HepG2 (cell line): ENCODE measurements at regions not wholly inside any gene's neighbourhood (a gene's known extent, or its start where the extent isn't known, plus 50 kb on each side); places are given as distances from the start of the nearest gene placed in this dataset.

Experiments used
- ATAC-seq: fragments of 200-7000 bp; cut with Tn5 transposase; 3 replicates; pipeline ENCODE4 v1.9.1; 2020; ENCODE audit warnings: mild to moderate bottlenecking, moderate library complexity
- BruUV-seq: library from RNA; stranded (reverse); fragments of 400-500 nt; replicated peaks from 2 replicates; lab custom pipeline; 2021; lab: Mats Ljungman, UMichigan
- CTCF ChIA-PET: fragments of 300-600 bp; formaldehyde crosslinking; extraction: SDS; loops from one replicate; lab custom pipeline; 2021; ENCODE audit warnings: low total read pairs, inconsistent platforms, low intra/inter-chr PET ratio; lab: Yijun Ruan, JAX
- POLR2A ChIA-PET: fragments of 350-600 bp; sonication (Branson Sonifier 250); formaldehyde crosslinking; loops from one replicate; lab custom pipeline; 2020; ENCODE audit warnings: antibody characterized with exemption, inconsistent platforms; lab: Yijun Ruan, JAX
- DNase-seq: peaks from one replicate; pipeline ENCODE4 v3.0.0-alpha.2; 2015; ENCODE audit warnings: low spot score
- FAIRE-seq: peaks from 3 replicates; lab custom pipeline; 2011; peaks lifted over from hg19 to GRCh38; lab: Jason Lieb, UNC
- H2AFZ ChIP-seq: one replicate; pipeline ENCODE4 v1.6.1; 2011; ENCODE audit warnings: low read length, inconsistent platforms
- H3K27ac ChIP-seq: fragments of 300-600 bp; 3 replicates; pipeline ENCODE4 v1.8.0; 2011; ENCODE audit warnings: mixed run types, mild to moderate bottlenecking, mixed read lengths, low read length, inconsistent platforms; ENCODE audit not compliant: insufficient read depth; ENCODE audit errors: extremely low read length
- H3K27me3 ChIP-seq, 2 experiments: fragments of 200-600 bp in 1 of 2; 2 replicates in 1 of 2; 3 replicates in 1 of 2; pipeline versions ENCODE4 v1.6.0 to v1.8.0; 2011; ENCODE audit warnings: low read length in 2 of 2, mild to moderate bottlenecking in 2 of 2, moderate library complexity in 2 of 2, inconsistent platforms in 1 of 2; ENCODE audit not compliant: insufficient read depth in 2 of 2, control insufficient read depth in 1 of 2
- H3K36me3 ChIP-seq, 2 experiments: fragments of 200-600 bp in 1 of 2; replicated peaks in 1 of 2; 2 replicates in 1 of 2; 3 replicates in 1 of 2; pipeline versions ENCODE4 v1.5.1 to v1.8.0; 2011; ENCODE audit warnings: low read length in 2 of 2, inconsistent platforms in 1 of 2; ENCODE audit not compliant: insufficient read depth in 2 of 2, control insufficient read depth in 1 of 2
- H3K4me1 ChIP-seq: 2 replicates; pipeline ENCODE4 v1.5.1; 2012; ENCODE audit warnings: low read length, inconsistent platforms; ENCODE audit not compliant: insufficient read depth
- H3K4me2 ChIP-seq: 2 replicates; pipeline ENCODE4 v1.6.0; 2011; ENCODE audit warnings: low read depth, low read length, inconsistent platforms
- H3K4me3 ChIP-seq, 3 experiments: fragments of 200-600 bp in 1 of 3; sonication (generic), shearing (Covaris generic) in 1 of 3; replicated peaks in 1 of 3; 2 replicates each; pipeline ENCODE4 v1.5.1; 2011 to 2016; ENCODE audit warnings: low read length in 3 of 3, inconsistent platforms in 2 of 3, low read depth in 2 of 3, mild to moderate bottlenecking in 2 of 3, control low read depth in 1 of 3, mixed read lengths in 1 of 3; ENCODE audit not compliant: insufficient read depth in 1 of 3
- H3K79me2 ChIP-seq: one replicate; pipeline ENCODE4 v1.6.1; 2011; ENCODE audit warnings: low read length, inconsistent platforms; ENCODE audit not compliant: insufficient read depth
- H3K9ac ChIP-seq: 2 replicates; pipeline ENCODE4 v1.6.0; 2011; ENCODE audit warnings: mild to moderate bottlenecking, low read depth, low read length, inconsistent platforms; ENCODE audit not compliant: insufficient read depth
- H3K9me3 ChIP-seq: 2 replicates; pipeline ENCODE4 v1.5.1; 2012; ENCODE audit warnings: mild to moderate bottlenecking, low read length
- H4K20me1 ChIP-seq: 2 replicates; pipeline ENCODE4 v1.6.0; 2011; ENCODE audit warnings: inconsistent platforms, mild to moderate bottlenecking, low read length, moderate library complexity; ENCODE audit not compliant: insufficient read depth
- ARHGAP35 ChIP-seq: sonication (generic); formaldehyde crosslinking; IDR thresholded peaks from 2 replicates; pipeline ENCODE4 v1.9.0; 2022; ENCODE audit warnings: mild to moderate bottlenecking, inconsistent platforms, moderate library complexity, missing genetic modification reagents, borderline replicate concordance
- FIP1L1 ChIP-seq: fragments of 200-400 bp; formaldehyde crosslinking; IDR thresholded peaks from 2 replicates; pipeline ENCODE4 v1.6.1; 2018; ENCODE audit warnings: low read depth, mild to moderate bottlenecking, low read length, moderate library complexity, borderline replicate concordance; ENCODE audit not compliant: insufficient read depth
- GPN1 ChIP-seq: sonication (generic); formaldehyde crosslinking; IDR thresholded peaks from 2 replicates; pipeline ENCODE4 v1.5.1; 2020; ENCODE audit warnings: missing genetic modification reagents, borderline replicate concordance
- LBX2 ChIP-seq: sonication (generic); formaldehyde crosslinking; IDR thresholded peaks from 2 replicates; pipeline ENCODE4 v1.5.0; 2020; ENCODE audit warnings: missing genetic modification reagents, mild to moderate bottlenecking, borderline replicate concordance
- MTF1 ChIP-seq: sonication (generic); formaldehyde crosslinking; IDR thresholded peaks from 2 replicates; pipeline ENCODE4 v1.5.0; 2020; ENCODE audit warnings: missing genetic modification reagents
- MXI1 ChIP-seq: IDR thresholded peaks from 3 replicates; pipeline ENCODE4 v1.6.1; 2012; ENCODE audit warnings: low read depth, low read length, inconsistent platforms, borderline replicate concordance
- PHF21A ChIP-seq: sonication (generic); formaldehyde crosslinking; IDR thresholded peaks from 2 replicates; pipeline ENCODE4 v1.5.0; 2020; ENCODE audit warnings: mild to moderate bottlenecking, missing genetic modification reagents
- POLR2G ChIP-seq: fragments of 200-400 bp; formaldehyde crosslinking; IDR thresholded peaks from 2 replicates; pipeline ENCODE4 v1.6.1; 2018; ENCODE audit warnings: mild to moderate bottlenecking, low read depth, low read length, moderate library complexity
- SNRNP70 ChIP-seq: fragments of 200-400 bp; formaldehyde crosslinking; IDR thresholded peaks from 2 replicates; pipeline ENCODE4 v1.6.1; 2017; ENCODE audit warnings: mild to moderate bottlenecking, low read depth, low read length, moderate library complexity
- TARDBP ChIP-seq: sonication (generic); formaldehyde crosslinking; IDR thresholded peaks from 2 replicates; pipeline ENCODE4 v1.8.0; 2022; ENCODE audit warnings: mild to moderate bottlenecking, missing genetic modification reagents
- ZNF451 ChIP-seq: sonication (generic); formaldehyde crosslinking; IDR thresholded peaks from 2 replicates; pipeline ENCODE4 v1.5.0; 2020; ENCODE audit warnings: mild to moderate bottlenecking, missing genetic modification reagents
- WGBS: methylation state at CpG from one replicate; pipeline ENCODE4 v1.1.6; 2017; ENCODE audit warnings: low lambda C conversion rate; 5-methylcytosine and 5-hydroxymethylcytosine counted together
- in situ Hi-C: cut with HindIII; loops from 2 replicates; pipeline ENCODE4 v1.10.0; 2017; ENCODE audit warnings: low pct_unique_long_range_greater_than_20kb; ENCODE audit not compliant: extremely low pct_ligation_motif_present
- intact Hi-C: fragments of 100-400 bp; cut with micrococcal nuclease; formaldehyde crosslinking; loops from one replicate; pipeline ENCODE4 v1.10.0; 2022; ENCODE audit not compliant: unreplicated experiment
- TF ChIP-seq, protein P1 (sequence below): sonication (generic); formaldehyde crosslinking; IDR thresholded peaks from 2 replicates; pipeline ENCODE4 v1.4.0; 2020; ENCODE audit warnings: missing genetic modification reagents, borderline replicate concordance

DNA sequence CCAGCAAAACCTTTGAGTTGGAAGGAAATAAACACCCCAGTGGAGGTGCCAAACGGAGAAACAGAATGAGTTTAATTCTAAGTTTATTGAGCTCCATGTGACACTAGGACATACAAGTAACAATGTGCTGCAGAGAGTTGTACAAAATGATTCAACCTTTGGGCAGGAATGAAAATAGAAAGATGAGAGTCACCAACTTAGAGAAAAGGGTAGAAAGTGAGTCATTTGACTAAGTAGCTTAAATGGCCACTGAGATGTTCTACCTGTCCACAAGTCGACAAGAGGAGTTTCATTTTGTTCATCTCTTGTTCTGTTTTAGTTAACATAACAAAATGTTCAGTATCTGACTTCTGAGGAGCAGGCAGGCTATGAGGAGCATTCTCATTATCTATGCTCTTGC, 284.7 kb downstream of the NR2F1-AS1 start:
- Histone ChIP-seq H3K9me3 (no peaks in the 10 kb centered on the region), H3K27me3 (peaks cover 0 to 7% of the 10 kb centered on the region in 2 experiments; a peak in 2 of 5 replicates), H3K4me3 (no peak overlapping the region), H3K36me3 (no peaks in the 10 kb centered on the region), H3K27ac (no peak overlapping the region), H3K9ac (no peak overlapping the region), H2AFZ (no peak overlapping the region), H4K20me1 (no peaks in the 10 kb centered on the region), H3K4me1 (no peaks in the 10 kb centered on the region), H3K79me2 (no peaks in the 10 kb centered on the region), H3K4me2 (no peak overlapping the region)
- intact Hi-C loops (no loop called here), in situ Hi-C loops (no loop called here)
- FAIRE-seq (no peak), DNase-seq (no peak), ATAC-seq (no peak)
- ChIA-PET POLR2A (no interaction called here), CTCF (no interaction called here)
- TF ChIP-seq TARDBP (CRISPR knock-in tag) (no peak), ARHGAP35 (no peak), LBX2 (CRISPR knock-in tag) (no peak), GPN1 (CRISPR knock-in tag) (no peak), POLR2G (no peak), FIP1L1 (no peak), ZNF451 (CRISPR knock-in tag) (no peak), SNRNP70 (no peak), PHF21A (CRISPR knock-in tag) (no peak), MXI1 (no peak), MTF1 (CRISPR knock-in tag) (no peak)
- TF ChIP-seq, protein P1, sequence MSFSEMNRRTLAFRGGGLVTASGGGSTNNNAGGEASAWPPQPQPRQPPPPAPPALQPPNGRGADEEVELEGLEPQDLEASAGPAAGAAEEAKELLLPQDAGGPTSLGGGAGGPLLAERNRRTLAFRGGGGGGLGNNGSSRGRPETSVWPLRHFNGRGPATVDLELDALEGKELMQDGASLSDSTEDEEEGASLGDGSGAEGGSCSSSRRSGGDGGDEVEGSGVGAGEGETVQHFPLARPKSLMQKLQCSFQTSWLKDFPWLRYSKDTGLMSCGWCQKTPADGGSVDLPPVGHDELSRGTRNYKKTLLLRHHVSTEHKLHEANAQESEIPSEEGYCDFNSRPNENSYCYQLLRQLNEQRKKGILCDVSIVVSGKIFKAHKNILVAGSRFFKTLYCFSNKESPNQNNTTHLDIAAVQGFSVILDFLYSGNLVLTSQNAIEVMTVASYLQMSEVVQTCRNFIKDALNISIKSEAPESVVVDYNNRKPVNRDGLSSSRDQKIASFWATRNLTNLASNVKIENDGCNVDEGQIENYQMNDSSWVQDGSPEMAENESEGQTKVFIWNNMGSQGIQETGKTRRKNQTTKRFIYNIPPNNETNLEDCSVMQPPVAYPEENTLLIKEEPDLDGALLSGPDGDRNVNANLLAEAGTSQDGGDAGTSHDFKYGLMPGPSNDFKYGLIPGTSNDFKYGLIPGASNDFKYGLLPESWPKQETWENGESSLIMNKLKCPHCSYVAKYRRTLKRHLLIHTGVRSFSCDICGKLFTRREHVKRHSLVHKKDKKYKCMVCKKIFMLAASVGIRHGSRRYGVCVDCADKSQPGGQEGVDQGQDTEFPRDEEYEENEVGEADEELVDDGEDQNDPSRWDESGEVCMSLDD (CRISPR knock-in tag): no peak
- WGBS: 24% methylated on average over 2 of the region's 2 CpGs
- BruUV-seq: no TSS peak
